ENCODE measurements at regions not wholly inside any gene's neighbourhood (a gene's known extent, or its start where the extent isn't known, plus 50 kb on each side); places are given as distances from the start of the nearest gene placed in this dataset.
A peak's percentile ranks its signal among the peaks of the same experiment; 100 is the strongest.

DNA sequence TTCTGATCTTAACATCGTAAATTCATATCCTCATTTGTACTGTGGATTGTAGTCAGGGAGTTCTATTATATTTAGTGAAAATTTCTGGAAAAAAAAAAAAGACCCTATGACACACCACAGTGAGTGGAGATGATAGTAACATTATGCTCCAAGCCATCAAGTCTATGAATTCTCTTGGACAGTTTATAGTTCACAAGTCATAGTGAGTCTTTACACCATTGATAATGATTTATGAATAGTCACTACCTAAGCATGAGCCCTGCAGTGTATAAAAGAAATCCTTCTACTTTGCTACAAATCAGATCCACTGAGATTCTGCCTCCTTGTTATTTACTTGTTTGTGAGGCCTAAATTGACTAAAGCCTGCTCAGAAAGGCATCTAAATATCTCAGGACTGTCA, 772.2 kb upstream of the NOVA1 start:
- no peak for DNase-seq

- no peak for DNase-seq
Observed at GRCh38 chr14:27370775-27371174, 772.9 kb upstream of the NOVA1 start.

GRCh38 chr14:27371209-27371608, 773.4 kb upstream of the NOVA1 start:
- DNase-seq, result no peak

GRCh38 chr14:27371868-27372267, 774.0 kb upstream of the NOVA1 start:
- no peak for DNase-seq

DNA sequence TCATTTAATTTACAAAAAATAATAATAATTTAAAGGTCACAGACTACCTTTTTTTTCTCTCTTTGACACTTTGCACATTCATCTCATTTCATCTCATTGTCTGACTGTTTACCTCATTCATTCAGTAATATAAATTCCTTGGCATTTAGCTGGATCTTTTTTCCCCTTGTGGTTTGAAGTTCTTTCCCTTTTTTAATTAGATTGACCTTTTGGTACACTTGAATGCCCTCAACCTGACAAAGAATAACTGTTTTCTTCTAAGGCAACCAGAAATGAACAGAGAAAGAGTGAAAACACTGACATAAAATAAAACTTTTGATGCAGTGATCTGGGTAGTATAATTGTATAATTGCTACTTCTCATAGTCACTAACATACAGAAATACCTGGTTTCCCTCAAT, 774.9 kb upstream of the NOVA1 start:
- no peak for DNase-seq

DNA sequence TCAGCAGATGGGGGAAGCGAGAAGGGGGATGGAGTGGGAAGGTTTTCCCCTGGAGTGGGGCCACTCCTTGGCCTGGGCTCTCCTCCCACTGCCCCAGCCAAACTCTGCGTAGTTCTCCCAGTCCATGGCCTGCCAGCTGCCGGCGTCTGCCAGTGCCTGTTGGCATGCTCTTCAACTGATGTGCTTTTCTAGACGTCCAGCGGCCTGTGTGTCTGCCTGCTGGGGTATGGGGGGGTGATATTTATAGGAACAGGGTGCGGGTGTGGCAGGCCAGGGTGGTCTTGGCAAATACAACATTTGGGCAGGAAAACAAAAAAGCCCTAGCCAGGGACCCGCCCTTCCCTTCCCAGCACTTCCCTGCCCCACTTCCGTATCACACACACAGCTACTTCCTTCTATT, 786.3 kb upstream of the NOVA1 start:
- peak in 1 of 58 donors; percentile 0 for DNase-seq

DNA sequence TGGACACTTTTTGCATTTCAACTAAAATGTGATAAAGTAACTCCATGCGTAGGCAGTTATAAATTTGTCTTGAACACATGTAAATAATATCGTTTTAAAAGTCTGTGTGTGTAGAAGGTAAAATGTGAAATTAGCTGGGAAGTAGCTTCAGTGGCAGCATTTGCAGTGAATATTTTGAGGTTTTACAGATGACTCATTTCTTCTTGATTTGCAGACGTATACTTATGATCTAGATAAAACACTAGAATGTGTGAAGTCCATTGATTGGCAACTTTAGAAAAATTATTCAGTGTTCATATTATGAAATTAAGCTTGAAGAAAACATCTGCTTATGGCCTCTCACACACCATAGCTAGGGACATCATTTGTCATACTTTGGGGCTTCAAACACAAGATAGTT, 788.6 kb upstream of the NOVA1 start:
- no peak for DNase-seq

DNA sequence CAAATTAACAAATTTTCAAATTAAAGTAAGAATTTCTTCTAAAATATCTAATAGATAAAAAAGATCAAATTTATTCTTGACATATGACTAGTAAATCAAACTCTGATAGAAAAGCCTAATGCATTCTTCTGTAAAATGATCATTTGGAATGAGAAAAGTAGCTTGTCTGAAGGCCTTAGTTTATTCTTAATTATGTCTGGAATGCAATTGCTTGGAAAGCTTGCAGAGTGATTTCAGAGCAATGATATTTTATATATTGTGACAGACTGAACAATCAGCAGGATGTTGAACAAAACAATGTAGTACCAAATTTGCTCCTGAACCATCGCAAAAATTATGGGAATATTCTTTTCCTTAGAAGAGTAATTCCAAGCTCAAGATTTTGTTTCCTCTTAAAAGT, 789.6 kb upstream of the NOVA1 start:
- DNase-seq, result no peak

DNA sequence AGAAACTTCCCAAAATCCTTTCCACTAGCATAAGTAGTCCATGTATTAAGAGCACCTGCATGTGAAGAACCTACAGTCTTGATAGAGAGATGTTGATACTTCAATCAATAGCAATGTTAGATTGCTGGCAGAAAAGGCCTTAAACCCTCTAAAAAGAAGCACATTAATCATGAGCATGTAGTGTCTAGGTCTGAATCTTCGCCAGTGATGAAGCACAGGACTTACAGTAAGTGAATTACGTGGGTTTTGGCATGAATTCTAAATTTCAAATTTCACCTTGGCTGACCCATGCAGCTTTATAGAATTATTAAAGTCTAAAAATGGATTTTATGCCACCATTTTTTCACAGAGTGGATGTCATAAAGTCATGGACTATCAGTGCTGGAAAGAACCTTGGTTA, 791.6 kb upstream of the NOVA1 start:
- DNase-seq, result no peak

- no peak for DNase-seq
Observed at GRCh38 chr14:27390155-27390554, 792.3 kb upstream of the NOVA1 start.

DNA sequence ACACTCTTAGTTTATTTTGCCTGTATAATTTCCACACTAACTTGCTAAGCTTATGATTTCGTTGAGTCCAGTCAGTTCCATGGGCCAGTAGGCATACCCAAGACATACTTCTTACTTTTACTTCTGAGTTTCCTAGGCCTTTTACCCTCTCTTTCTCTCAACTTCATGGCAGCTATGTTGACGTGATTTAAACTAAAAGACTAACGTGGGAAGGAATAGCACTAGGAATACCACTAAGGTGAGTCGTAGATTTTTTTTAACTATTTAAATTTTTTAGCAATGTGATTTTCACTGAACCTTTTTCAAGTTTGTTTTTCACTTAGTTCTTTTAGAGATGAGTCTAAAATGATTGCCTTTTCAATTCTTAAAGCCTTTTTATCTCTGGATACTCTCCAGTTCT, 793.5 kb upstream of the NOVA1 start:
- DNase-seq, result no peak

GRCh38 chr14:27392153-27392552, 794.3 kb upstream of the NOVA1 start:
- DNase-seq, result no peak

DNA sequence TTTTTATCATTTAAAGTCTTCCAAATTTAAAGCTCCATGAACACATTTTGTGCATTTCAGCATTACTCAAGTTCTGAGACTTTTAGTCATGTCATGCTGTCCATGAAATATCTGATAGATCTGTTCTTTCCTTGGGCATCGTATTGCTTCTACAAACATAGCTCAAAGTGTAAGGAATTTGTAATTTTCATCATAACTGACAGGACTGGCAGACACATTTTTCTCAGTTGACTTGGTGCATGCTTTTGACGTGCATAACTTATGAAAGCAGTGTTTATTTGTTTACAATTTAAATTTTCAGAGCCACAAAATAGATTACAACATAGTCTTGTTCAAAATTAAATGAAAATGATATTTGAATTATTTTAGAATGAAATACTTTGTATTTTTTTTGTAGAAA, 812.1 kb upstream of the NOVA1 start:
- no peak for DNase-seq

DNA sequence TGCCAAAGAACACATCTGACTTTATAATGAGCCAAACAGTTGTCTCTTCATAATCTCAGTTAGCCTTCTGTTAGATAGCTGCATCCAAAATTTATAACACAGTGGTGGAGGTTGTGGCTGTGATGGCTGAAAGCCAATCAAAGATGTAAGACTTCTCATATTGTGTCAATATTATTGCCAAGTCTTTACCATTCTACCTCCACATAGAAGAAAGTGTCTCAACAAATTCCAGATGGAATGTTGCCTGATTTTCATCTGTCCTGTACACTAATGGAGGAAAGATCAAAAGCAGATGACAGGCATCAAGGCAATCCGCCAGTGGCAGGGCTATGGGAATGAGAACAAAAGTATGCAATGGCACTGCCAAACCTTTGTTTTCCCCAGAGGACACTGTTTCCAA, 813.1 kb upstream of the NOVA1 start:
- DNase-seq, result no peak

- no peak for DNase-seq
Observed at GRCh38 chr14:27427796-27428195, 830.0 kb upstream of the NOVA1 start.

DNA sequence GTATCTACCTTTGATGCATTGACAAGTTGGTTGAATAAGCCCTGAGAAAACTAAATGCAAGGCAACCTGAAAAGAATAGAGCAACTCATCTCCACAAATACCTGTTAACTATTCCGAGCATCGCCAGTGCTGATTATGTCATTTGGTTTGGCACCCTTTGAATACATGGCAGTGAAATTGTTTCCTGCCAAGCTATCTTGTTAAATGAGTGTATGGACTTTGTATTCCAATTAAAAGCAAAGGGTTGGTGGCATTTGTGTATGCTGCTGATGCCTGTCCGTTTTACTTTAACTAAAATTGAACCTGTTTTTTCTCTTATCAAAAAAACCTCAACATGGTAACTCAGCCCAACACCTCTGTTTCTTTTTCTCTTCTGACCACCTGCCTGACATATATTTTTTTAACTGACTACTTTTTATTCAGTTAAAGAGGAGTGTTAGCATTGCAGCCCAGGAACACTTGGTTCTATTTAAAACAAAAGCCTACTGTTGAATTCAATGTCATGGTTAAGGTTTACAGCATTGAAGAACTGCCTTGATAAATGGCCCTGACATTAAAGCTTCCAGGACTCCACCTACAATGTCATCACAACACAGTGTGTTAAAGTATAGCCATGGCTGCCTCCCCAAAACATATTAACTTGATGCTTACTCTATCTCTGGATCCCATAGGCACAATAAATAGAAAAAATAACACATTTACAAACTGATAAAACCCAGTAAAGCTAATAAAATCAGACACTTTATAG, 838.3 kb upstream of the NOVA1 start:
- DNase-seq, result no peak

DNA sequence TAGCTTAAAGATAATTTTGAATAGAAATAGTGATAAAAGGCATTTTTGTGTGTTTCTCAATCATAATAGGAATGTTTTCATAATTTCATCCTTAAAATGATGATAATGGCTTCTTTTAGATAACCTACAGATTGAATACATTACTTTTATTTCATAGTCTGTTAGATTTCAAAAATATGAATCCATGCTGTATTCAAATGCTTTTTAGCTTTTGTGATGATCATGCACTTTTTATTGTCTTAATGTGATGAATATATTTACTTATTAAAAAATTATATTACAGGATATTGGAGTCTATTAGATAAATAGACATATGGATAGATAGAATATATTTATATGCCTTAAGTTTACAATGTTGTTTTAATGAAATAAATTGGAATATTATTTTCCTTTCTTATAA, 886.8 kb upstream of the NOVA1 start:
- no peak for DNase-seq

DNA sequence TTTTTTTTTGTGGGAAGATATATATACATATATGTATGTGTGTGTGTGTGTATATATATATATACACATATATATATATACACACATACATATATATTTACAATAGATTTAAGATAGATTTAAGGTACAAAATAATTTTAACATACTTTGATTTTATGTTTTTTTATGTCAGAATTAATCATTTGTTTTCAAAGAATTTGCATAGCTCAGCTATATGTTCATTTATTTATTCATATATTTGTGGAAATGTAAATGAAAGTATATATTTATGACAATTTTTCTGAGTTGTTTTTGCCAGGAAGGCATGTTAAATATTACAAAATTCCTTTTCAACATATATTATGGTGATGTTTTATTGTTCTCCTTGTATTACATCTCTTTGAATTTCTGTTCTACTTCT, 887.4 kb upstream of the NOVA1 start:
- no peak for DNase-seq

DNA sequence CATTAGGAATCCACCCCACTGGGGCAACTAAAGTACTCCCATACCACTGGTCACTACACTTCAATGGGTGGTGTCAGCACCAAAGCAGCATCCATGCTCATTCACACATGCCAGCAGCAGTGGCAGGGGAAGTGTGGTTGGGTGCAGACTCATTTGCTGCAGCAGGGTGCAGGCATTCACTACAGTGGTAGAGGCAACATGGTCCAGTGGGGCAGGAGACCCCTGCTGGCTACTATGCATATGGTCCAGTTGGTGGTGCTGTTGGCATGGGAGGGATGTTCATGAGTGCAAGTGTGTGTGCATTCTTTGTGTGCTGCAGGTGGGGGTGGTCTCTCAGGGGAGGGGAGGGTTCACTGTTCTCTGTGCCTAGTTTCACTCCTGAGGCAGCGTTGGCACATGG, 908.4 kb upstream of the NOVA1 start:
- no peak for DNase-seq

DNA sequence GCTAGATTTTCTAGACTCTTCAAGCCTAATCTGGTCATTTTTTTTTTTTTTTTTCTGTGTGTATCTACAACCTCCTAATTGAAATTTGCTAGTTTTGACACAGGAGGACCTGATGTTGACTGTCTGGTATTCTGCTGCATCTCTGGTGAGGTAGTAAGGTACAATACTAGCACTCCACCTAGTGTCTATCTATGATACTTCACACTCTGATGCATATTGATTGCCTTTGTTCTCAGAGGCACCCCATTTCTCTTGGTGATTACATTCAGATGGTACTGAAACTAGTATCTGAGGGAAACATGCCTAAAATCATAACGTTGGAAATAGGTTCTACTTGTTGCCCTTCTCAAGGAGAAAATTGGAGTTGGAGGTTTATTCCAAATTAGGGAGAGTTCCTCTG, 930.5 kb upstream of the NOVA1 start:
- DNase-seq, result no peak

DNA sequence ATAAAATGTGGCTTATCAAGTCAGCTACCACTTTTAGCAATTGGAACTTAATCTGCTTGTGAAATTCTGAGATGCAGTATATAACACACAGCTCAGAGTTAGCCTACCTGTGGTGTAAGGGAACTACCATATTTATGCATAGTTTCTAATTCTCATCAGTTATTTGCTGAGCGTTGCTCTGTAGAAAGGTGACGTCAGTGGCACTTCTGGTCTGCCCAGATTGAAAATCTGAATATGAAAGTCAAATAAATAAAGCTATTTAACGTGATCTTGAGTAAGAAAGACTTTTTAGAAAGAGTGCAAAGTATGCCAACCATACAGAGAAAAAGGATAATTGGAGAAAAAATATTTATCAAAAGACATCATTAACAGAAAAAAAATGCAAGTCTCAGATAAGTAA, 938.9 kb upstream of the NOVA1 start:
- no peak for DNase-seq

GRCh38 chr14:27546111-27546510, 948.3 kb upstream of the NOVA1 start:
- no peak for DNase-seq

- DNase-seq, result no peak
Observed at GRCh38 chr14:27553790-27554189, 956.0 kb upstream of the NOVA1 start.

DNA sequence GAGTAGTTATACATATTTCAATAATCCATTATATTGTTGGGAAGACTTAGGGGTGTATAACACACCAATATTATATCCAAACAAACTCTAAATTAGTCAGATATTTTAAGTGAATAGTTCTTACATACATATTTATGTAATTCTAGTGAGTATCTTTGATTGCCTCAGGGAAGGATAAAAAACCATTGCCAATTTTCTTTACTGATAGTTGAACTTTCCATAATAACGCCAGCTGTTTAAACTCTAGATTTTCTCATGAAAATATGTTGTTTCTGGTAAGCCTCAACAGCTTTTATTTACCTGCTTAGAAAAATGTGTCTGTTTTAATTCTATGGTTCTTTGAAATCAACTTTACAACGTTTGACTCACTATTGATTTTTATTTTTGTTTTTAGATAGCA, 959.6 kb upstream of the NOVA1 start:
- no peak for DNase-seq

Data from anterior cingulate cortex (tissue), 58 donors.